Skin of body (tissue), 1 donor: ENCODE measurements at regions not wholly inside any gene's neighbourhood (a gene's known extent, or its start where the extent isn't known, plus 50 kb on each side); places are given as distances from the start of the nearest gene placed in this dataset.
"Not testable (repeated sequence)": the region's sequence is repeated elsewhere in the genome, so short reads cannot be mapped to it uniquely, and the experiment has no call there.

ENCODE experiments used
- DNase-seq: peaks from one replicate; lab custom pipeline; 2025; lab: John Stamatoyannopoulos, UW

- no peak for DNase-seq
Observed at GRCh38 chr9:79480639-79481038, 91.1 kb upstream of the TLE4 start.

GRCh38 chr9:79481846-79482477 is 89.8 kb upstream of the TLE4 start:
- no peak for DNase-seq

DNA sequence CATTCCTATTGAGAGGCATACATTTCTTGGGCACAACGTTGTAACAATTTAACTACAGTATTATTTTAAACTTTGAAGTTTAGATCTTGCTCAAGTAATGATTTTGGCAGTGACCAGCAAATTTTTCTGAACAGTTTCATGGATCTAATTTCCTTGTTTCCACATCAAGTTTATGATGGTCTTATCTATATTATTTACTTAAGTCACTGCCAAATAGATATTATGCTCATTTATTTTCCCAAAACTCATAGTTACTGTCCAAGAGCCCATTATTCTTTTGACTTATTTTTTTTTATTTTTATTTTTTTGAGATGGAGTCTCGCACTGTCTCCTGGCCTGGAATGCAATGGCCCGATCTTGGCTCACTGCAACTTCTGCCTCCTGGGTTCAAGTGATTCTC is 86.5 kb upstream of the TLE4 start:
- DNase-seq: no peak

GRCh38 chr9:79489261-79490000 is 82.3 kb upstream of the TLE4 start:
- DNase-seq: peak; percentile 3

GRCh38 chr9:79490657-79491248 is 81.0 kb upstream of the TLE4 start:
- no peak for DNase-seq

DNA sequence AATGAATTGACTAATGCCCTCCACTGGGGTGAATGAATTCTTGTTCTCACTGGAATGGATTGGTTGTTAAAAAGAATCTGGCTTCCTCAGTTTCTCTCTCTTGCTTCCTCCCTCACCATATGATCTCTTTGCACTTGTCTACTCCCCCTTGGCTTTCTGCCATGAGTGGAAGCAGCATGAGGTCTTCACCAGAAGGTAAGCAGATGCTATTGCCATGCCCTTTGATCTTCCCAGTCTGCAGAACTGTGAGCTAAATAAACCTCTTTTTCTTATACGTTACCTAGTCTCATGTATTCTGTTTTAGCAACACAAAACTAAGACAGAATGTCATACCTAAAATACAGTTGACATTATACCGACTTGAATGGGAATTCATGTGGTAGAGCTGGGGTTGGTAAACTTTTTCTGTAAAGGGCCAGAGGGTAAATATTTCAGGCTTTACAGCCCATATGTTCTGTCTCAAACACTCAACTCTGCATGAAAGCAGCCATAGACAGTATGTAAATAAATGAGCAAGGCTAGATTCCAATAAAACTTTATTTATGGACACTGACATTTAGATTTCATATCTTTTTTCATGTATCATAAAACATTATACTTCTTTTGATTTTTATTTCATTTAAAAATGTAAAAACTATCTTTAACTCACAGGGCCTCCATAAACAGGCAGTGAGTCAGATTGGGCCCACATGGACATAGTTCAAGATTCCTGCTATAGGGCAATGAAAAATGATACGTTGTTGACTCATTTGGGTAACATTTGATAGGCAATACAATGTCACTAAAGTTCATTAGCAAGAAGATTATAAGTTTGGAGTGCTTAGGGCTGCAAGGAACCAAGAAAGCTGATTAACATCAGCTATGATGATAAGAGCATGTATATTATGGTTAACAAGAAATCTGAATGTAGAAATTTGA is 79.4 kb upstream of the TLE4 start:
- DNase-seq: no peak

DNA sequence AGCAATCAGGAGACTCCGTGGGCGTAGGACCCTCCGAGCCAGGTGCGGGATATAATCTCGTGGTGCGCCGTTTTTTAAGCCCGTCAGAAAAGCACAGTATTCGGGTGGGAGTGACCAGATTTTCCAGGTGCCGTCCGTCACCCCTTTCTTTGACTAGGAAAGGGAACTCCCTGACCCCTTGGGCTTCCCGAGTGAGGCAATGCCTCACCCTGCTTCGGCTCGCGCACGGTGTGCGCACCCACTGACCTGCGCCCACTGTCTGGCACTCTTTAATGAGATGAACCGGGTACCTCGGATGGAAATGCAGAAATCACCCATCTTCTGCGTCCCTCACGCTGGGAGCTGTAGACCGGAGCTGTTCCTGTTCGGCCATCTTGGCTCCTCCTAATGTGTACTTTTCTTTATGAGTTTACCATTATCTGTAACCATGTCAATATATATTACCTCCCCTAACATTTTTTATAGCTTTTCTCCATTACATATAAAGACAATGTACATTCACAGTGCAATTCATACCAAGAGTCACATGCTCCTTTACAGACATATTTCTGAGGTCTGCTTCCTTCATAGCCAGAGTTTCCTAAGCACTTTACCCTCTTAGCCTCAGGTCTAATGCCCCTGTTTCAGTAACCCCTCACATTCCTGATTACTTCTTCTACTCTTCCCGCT is 71.4 kb upstream of the TLE4 start:
- not testable (repeated sequence) for DNase-seq

DNA sequence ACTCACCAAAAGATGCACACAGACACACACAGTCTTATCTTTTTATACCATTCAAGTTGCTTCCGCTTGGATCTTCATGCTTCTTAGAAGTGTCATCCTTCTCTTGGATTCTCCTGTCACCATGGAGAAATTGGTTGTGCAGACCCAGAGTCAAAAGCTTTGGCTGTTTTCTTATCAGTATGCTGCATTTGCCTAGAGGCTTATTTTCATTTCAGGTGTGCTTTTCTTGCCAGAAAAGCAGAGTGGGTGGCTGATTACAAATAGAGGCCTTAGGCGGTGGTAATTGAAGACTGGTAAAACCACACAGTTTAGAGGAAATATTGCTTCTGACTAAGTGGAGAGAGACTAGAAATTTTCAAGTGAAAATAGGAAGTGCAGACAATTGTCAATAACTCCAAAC is 70.2 kb upstream of the TLE4 start:
- no peak for DNase-seq

GRCh38 chr9:79507801-79508200 is 64.0 kb upstream of the TLE4 start:
- no peak for DNase-seq

DNA sequence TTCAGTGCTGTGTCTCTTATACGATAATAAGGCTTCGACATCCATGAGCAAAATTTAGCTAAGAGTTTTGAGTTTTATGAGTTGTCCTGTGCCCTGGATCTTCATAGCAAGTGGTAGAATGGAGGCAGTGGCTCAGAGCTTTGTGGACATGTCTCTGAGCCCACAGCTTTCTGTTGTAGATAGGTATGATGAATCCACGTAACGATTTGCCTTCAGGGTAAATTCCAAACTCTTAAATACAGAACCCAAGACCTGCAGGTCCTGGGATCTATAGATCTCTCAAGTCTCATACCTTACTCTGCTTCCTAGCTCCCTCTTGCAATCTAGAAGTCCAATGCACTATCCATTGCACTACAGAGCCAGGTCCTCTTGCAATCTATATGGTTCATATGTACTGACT is 59.5 kb upstream of the TLE4 start:
- no peak for DNase-seq
